IMR-90 (cell line): ENCODE measurements at regions not wholly inside any gene's neighbourhood (a gene's known extent, or its start where the extent isn't known, plus 50 kb on each side); places are given as distances from the start of the nearest gene placed in this dataset.

Experiments used
- ATAC-seq: fragments of 200-7000 bp; cut with Tn5 transposase; 2 replicates; pipeline ENCODE4 v1.9.1; 2020; ENCODE audit warnings: low read depth, mild to moderate bottlenecking, moderate library complexity
- BruUV-seq: library from RNA; stranded (reverse); fragments of 400-500 nt; replicated peaks from 2 replicates; lab custom pipeline; 2021; lab: Mats Ljungman, UMichigan
- CTCF ChIA-PET: fragments of 300-600 bp; formaldehyde crosslinking; extraction: SDS; loops from one replicate; lab custom pipeline; 2021; ENCODE audit warnings: antibody characterized with exemption; lab: Yijun Ruan, JAX
- POLR2A ChIA-PET: fragments of 300-600 bp; sonication (Branson Sonifier 250); formaldehyde crosslinking; loops from one replicate; lab custom pipeline; 2022; ENCODE audit warnings: antibody characterized with exemption; ENCODE audit not compliant: unreplicated experiment; lab: Charles Lee
- DNase-seq: peaks from one replicate; pipeline ENCODE4 v3.0.0; 2013
- H2AFZ ChIP-seq: replicated peaks from 2 replicates; pipeline ENCODE3; 2013; ENCODE audit warnings: low read length, mild to moderate bottlenecking; ENCODE audit not compliant: poor library complexity
- H2AK5ac ChIP-seq: 2 replicates; pipeline ENCODE4 v1.6.1; 2013; ENCODE audit warnings: low read depth, low read length, inconsistent platforms
- H2AK9ac ChIP-seq: replicated peaks from 2 replicates; pipeline ENCODE3; 2013; ENCODE audit warnings: mild to moderate bottlenecking, low read depth, low read length, moderate library complexity; ENCODE audit not compliant: poor library complexity
- H2BK120ac ChIP-seq: 2 replicates; pipeline ENCODE4 v1.6.1; 2013; ENCODE audit warnings: low read depth, low read length, inconsistent platforms
- H2BK15ac ChIP-seq: 3 replicates; pipeline ENCODE4 v1.6.1; 2013; ENCODE audit warnings: low read depth, low read length, inconsistent platforms
- H2BK20ac ChIP-seq: 2 replicates; pipeline ENCODE4 v1.6.1; 2013; ENCODE audit warnings: low read depth, mild to moderate bottlenecking, inconsistent platforms, low read length, moderate library complexity
- H2BK5ac ChIP-seq: 2 replicates; pipeline ENCODE4 v1.6.1; 2013; ENCODE audit warnings: mild to moderate bottlenecking, low read depth, low read length, inconsistent platforms; ENCODE audit not compliant: poor library complexity, severe bottlenecking
- H3K14ac ChIP-seq: replicated peaks from 2 replicates; pipeline ENCODE4 v1.6.1; 2013; ENCODE audit warnings: low read depth, low read length, inconsistent platforms
- H3K18ac ChIP-seq: 2 replicates; pipeline ENCODE4 v1.6.1; 2013; ENCODE audit warnings: low read depth, low read length, control low read depth
- H3K23ac ChIP-seq: 2 replicates; pipeline ENCODE4 v1.6.1; 2013; ENCODE audit warnings: low read depth, low read length, inconsistent platforms
- H3K27ac ChIP-seq: 2 replicates; pipeline ENCODE4 v1.5.1; 2013; ENCODE audit warnings: mild to moderate bottlenecking, control low read depth, low read length; ENCODE audit not compliant: insufficient read depth
- H3K27me3 ChIP-seq: 2 replicates; pipeline ENCODE4 v1.6.1; 2013; ENCODE audit warnings: low read length; ENCODE audit not compliant: control insufficient read depth, insufficient read depth
- H3K36me3 ChIP-seq: 2 replicates; pipeline ENCODE4 v1.6.1; 2013; ENCODE audit warnings: low read length, mixed read lengths; ENCODE audit not compliant: control insufficient read depth, insufficient read depth
- H3K4ac ChIP-seq: 2 replicates; pipeline ENCODE4 v1.6.1; 2013; ENCODE audit warnings: low read depth, low read length, inconsistent platforms
- H3K4me1 ChIP-seq: 2 replicates; pipeline ENCODE4 v1.6.1; 2013; ENCODE audit warnings: low read length, mixed read lengths; ENCODE audit not compliant: control insufficient read depth, insufficient read depth
- H3K4me2 ChIP-seq: 2 replicates; pipeline ENCODE4 v1.6.1; 2013; ENCODE audit warnings: low read depth, mild to moderate bottlenecking, control low read depth, low read length, moderate library complexity
- H3K4me3 ChIP-seq: 2 replicates; pipeline ENCODE4 v1.5.1; 2013; ENCODE audit warnings: low read depth, mild to moderate bottlenecking, control low read depth, low read length, moderate library complexity; ENCODE audit not compliant: insufficient read depth
- H3K56ac ChIP-seq: 2 replicates; pipeline ENCODE4 v1.6.1; 2013; ENCODE audit warnings: low read length, inconsistent platforms; ENCODE audit not compliant: insufficient read depth; ENCODE audit errors: extremely low read depth
- H3K79me1 ChIP-seq, 2 experiments: 2 replicates each; pipeline ENCODE4 v1.6.1; 2013; ENCODE audit warnings: low read length in 2 of 2, inconsistent platforms in 1 of 2, low read depth in 1 of 2
- H3K9ac ChIP-seq: 2 replicates; pipeline ENCODE4 v1.6.1; 2013; ENCODE audit warnings: low read depth, low read length, control low read depth
- H3K9me1 ChIP-seq: 2 replicates; pipeline ENCODE4 v1.6.1; 2013; ENCODE audit warnings: low read length, inconsistent platforms; ENCODE audit not compliant: insufficient read depth
- H3K9me3 ChIP-seq: 2 replicates; pipeline ENCODE4 v1.6.1; 2013; ENCODE audit warnings: low read length; ENCODE audit not compliant: control insufficient read depth, insufficient read depth
- H4K20me1 ChIP-seq: 2 replicates; pipeline ENCODE4 v1.6.1; 2013; ENCODE audit warnings: low read length, inconsistent platforms; ENCODE audit not compliant: insufficient read depth
- H4K5ac ChIP-seq: 2 replicates; pipeline ENCODE4 v1.6.1; 2013; ENCODE audit warnings: mild to moderate bottlenecking, low read depth, low read length, control low read depth
- H4K8ac ChIP-seq, 2 experiments: 2 replicates each; pipeline ENCODE4 v1.6.1; 2013; ENCODE audit warnings: low read depth in 2 of 2, low read length in 2 of 2, control low read depth in 1 of 2, inconsistent platforms in 1 of 2
- H4K91ac ChIP-seq: 2 replicates; pipeline ENCODE4 v1.6.1; 2013; ENCODE audit warnings: low read depth, low read length, inconsistent platforms; ENCODE audit not compliant: insufficient read depth
- BHLHE40 ChIP-seq: fragments of 150-350 bp; IDR thresholded peaks from 2 replicates; pipeline ENCODE4 v1.6.1; 2016; ENCODE audit warnings: mild to moderate bottlenecking, low read depth, low read length
- CHD1 ChIP-seq: IDR thresholded peaks from 2 replicates; pipeline ENCODE4 v1.6.1; 2012; ENCODE audit warnings: low read depth, low read length, improper control_type of control experiment
- FOS ChIP-seq: fragments of 150-350 bp; IDR thresholded peaks from 2 replicates; pipeline ENCODE4 v1.6.1; 2016; ENCODE audit warnings: low read depth, low read length
- MAFK ChIP-seq: IDR thresholded peaks from 2 replicates; pipeline ENCODE4 v1.6.1; 2012; ENCODE audit warnings: low read depth, low read length, improper control_type of control experiment
- MXI1 ChIP-seq: IDR thresholded peaks from 2 replicates; pipeline ENCODE4 v1.6.1; 2012; ENCODE audit warnings: low read depth, mild to moderate bottlenecking, low read length, moderate library complexity, borderline replicate concordance
- NFE2L2 ChIP-seq: fragments of 150-350 bp; IDR thresholded peaks from 2 replicates; pipeline ENCODE4 v1.6.1; 2016; ENCODE audit warnings: low read depth, mild to moderate bottlenecking, low read length
- POLR2A ChIP-seq: IDR thresholded peaks from 2 replicates; pipeline ENCODE4 v1.6.1; 2012; ENCODE audit warnings: mild to moderate bottlenecking, low read depth, low read length
- RAD21 ChIP-seq: IDR thresholded peaks from 2 replicates; pipeline ENCODE4 v1.6.1; 2012; ENCODE audit warnings: low read length, improper control_type of control experiment
- RCOR1 ChIP-seq: IDR thresholded peaks from 2 replicates; pipeline ENCODE4 v1.6.1; 2012; ENCODE audit warnings: mild to moderate bottlenecking, low read length, improper control_type of control experiment; ENCODE audit not compliant: insufficient replicate concordance
- RFX5 ChIP-seq: IDR thresholded peaks from 2 replicates; pipeline ENCODE4 v1.8.0; 2012; ENCODE audit warnings: low read depth, mild to moderate bottlenecking, low read length, moderate library complexity
- SMC3 ChIP-seq: fragments of 150-350 bp; IDR thresholded peaks from 2 replicates; pipeline ENCODE4 v1.6.1; 2016; ENCODE audit warnings: low read depth, mild to moderate bottlenecking, antibody characterized with exemption, low read length, moderate library complexity
- WGBS, 2 experiments: methylation state at CpG; one replicate each; pipeline versions ENCODE4 v1.1.5 to v1.1.7; 2013; ENCODE audit warnings: missing lambda C conversion rate in 2 of 2; ENCODE audit not compliant: insufficient read length in 1 of 2; ENCODE audit errors: extremely low coverage in 2 of 2; 5-methylcytosine and 5-hydroxymethylcytosine counted together
- dilution Hi-C: fragments of 300-500 bp; cut with HindIII; formaldehyde crosslinking; loops from one replicate; pipeline ENCODE4 v1.14.3; 2018; ENCODE audit warnings: low sequenced_read_pairs; ENCODE audit not compliant: unreplicated experiment
- in situ Hi-C: fragments of 300-500 bp; cut with MboI; formaldehyde crosslinking; loops from 3 replicates; pipeline ENCODE4 v1.14.3; 2019; ENCODE audit warnings: low sequenced_read_pairs, inconsistent platforms, mixed read lengths
- intact Hi-C: fragments of 100-400 bp; cut with micrococcal nuclease; formaldehyde crosslinking; loops from 2 replicates; pipeline ENCODE4 v1.10.0; 2022
- TF ChIP-seq, protein P1 (sequence below): fragments of 150-350 bp; IDR thresholded peaks from 2 replicates; pipeline ENCODE4 v1.6.1; 2016; ENCODE audit warnings: low read depth, mild to moderate bottlenecking, low read length, moderate library complexity, borderline replicate concordance
- TF ChIP-seq, protein P2 (sequence below): fragments of 150-350 bp; IDR thresholded peaks from 2 replicates; pipeline ENCODE4 v1.6.1; 2017; ENCODE audit warnings: mild to moderate bottlenecking, antibody characterized with exemption, low read length, low read depth
- TF ChIP-seq, protein P3 (sequence below): conservative IDR thresholded peaks from 2 replicates; pipeline ENCODE4 v1.5.1; 2012; ENCODE audit warnings: mild to moderate bottlenecking, low read depth, low read length, improper control_type of control experiment

DNA sequence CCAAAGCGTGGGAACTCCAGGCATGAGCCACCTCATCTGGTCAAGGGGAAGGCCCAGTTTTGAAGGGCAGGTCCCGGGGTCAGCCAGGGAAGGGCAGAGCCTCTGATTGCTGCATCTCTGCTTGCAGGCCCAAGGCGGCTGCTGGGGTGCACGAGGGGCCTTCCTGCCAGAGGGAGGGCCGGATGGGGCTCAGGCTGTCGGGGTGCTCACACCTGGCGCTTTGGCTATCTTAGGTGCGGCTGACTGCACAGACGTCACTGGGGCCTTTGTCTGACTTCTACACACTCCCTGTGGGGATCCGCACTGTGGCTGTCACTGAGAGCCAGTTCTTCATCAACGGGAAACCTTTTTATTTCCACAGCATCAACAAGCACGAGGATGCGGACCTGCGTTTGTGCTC, 68.7 kb downstream of the ZNF727 start:
- no peak overlapping the region for H3K9ac ChIP-seq
- intact Hi-C loops: no loop called here
- H4K91ac ChIP-seq: no peak overlapping the region
- no TSS peak for BruUV-seq
- no peak overlapping the region for H3K4me2 ChIP-seq
- DNase-seq (no peak), ATAC-seq (no peak)
- no peak overlapping the region for H3K18ac ChIP-seq
- H2BK5ac ChIP-seq: no peak overlapping the region
- H3K23ac ChIP-seq: no peak overlapping the region
- H2BK120ac ChIP-seq: no peak overlapping the region
- WGBS, 2 experiments: 96% methylated on average over 4 of the region's 14 CpGs; no CpG with 5 or more reads in 1 of the 2 experiments
- no peak overlapping the region for H4K8ac ChIP-seq
- H3K36me3 ChIP-seq: no peaks in the 10 kb centered on the region
- dilution Hi-C loops: no loop called here
- no peak overlapping the region for H2AK5ac ChIP-seq
- H2BK20ac ChIP-seq: no peak overlapping the region
- no peaks in the 10 kb centered on the region for H3K9me1 ChIP-seq
- no peak overlapping the region for H3K4ac ChIP-seq
- no peak overlapping the region for H3K14ac ChIP-seq
- no peak overlapping the region for H3K4me3 ChIP-seq
- in situ Hi-C loops: no loop called here
- TF ChIP-seq POLR2A: no peak
- TF ChIP-seq, protein P1, sequence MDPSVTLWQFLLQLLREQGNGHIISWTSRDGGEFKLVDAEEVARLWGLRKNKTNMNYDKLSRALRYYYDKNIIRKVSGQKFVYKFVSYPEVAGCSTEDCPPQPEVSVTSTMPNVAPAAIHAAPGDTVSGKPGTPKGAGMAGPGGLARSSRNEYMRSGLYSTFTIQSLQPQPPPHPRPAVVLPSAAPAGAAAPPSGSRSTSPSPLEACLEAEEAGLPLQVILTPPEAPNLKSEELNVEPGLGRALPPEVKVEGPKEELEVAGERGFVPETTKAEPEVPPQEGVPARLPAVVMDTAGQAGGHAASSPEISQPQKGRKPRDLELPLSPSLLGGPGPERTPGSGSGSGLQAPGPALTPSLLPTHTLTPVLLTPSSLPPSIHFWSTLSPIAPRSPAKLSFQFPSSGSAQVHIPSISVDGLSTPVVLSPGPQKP: no peak
- TF ChIP-seq, protein P2, sequence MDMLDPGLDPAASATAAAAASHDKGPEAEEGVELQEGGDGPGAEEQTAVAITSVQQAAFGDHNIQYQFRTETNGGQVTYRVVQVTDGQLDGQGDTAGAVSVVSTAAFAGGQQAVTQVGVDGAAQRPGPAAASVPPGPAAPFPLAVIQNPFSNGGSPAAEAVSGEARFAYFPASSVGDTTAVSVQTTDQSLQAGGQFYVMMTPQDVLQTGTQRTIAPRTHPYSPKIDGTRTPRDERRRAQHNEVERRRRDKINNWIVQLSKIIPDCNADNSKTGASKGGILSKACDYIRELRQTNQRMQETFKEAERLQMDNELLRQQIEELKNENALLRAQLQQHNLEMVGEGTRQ: no peak
- TF ChIP-seq FOS: no peak
- TF ChIP-seq SMC3: no peak
- no peak for TF ChIP-seq RFX5
- TF ChIP-seq NFE2L2: no peak
- no peak for TF ChIP-seq MXI1
- TF ChIP-seq CHD1: no peak
- no peak for TF ChIP-seq BHLHE40
- no peak for TF ChIP-seq RCOR1
- TF ChIP-seq RAD21: no peak
- TF ChIP-seq MAFK: no peak
- TF ChIP-seq, protein P3, sequence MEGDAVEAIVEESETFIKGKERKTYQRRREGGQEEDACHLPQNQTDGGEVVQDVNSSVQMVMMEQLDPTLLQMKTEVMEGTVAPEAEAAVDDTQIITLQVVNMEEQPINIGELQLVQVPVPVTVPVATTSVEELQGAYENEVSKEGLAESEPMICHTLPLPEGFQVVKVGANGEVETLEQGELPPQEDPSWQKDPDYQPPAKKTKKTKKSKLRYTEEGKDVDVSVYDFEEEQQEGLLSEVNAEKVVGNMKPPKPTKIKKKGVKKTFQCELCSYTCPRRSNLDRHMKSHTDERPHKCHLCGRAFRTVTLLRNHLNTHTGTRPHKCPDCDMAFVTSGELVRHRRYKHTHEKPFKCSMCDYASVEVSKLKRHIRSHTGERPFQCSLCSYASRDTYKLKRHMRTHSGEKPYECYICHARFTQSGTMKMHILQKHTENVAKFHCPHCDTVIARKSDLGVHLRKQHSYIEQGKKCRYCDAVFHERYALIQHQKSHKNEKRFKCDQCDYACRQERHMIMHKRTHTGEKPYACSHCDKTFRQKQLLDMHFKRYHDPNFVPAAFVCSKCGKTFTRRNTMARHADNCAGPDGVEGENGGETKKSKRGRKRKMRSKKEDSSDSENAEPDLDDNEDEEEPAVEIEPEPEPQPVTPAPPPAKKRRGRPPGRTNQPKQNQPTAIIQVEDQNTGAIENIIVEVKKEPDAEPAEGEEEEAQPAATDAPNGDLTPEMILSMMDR: no peak
- no peak overlapping the region for H2BK15ac ChIP-seq
- H4K20me1 ChIP-seq: no peaks in the 10 kb centered on the region
- H3K27me3 ChIP-seq: no peaks in the 10 kb centered on the region
- H3K56ac ChIP-seq: no peak overlapping the region
- POLR2A ChIA-PET: no interaction called here
- CTCF ChIA-PET: no interaction called here
- no peak overlapping the region for H2AFZ ChIP-seq
- no peak overlapping the region for H3K27ac ChIP-seq
- peaks cover 25% of the 10 kb centered on the region for H3K9me3 ChIP-seq
- H4K5ac ChIP-seq: no peak overlapping the region
- no peaks in the 10 kb centered on the region for H3K4me1 ChIP-seq
- no peak overlapping the region for H2AK9ac ChIP-seq
- no peaks in the 10 kb centered on the region for H3K79me1 ChIP-seq
